Nephron progenitor cell (in vitro differentiated cells): ENCODE measurements at regions not wholly inside any gene's neighbourhood (a gene's known extent, or its start where the extent isn't known, plus 50 kb on each side); places are given as distances from the start of the nearest gene placed in this dataset.

Experiments used
- DNase-seq: peaks from one replicate; pipeline ENCODE4 v3.0.0; 2021
- H3K27ac Mint-ChIP-seq: 2 replicates; pipeline ENCODE4 v1.8.0; 2021; ENCODE audit warnings: mild to moderate bottlenecking, moderate library complexity, mixed read lengths
- H3K27me3 Mint-ChIP-seq: 2 replicates; pipeline ENCODE4 v1.8.0; 2021; ENCODE audit warnings: mild to moderate bottlenecking, low read depth, mixed read lengths; ENCODE audit not compliant: poor library complexity
- H3K36me3 Mint-ChIP-seq: 2 replicates; pipeline ENCODE4 v1.8.0; 2021; ENCODE audit warnings: low read depth, mixed read lengths
- H3K4me1 Mint-ChIP-seq: 2 replicates; pipeline ENCODE4 v1.8.0; 2021; ENCODE audit warnings: mixed read lengths
- H3K4me3 Mint-ChIP-seq: 2 replicates; pipeline ENCODE4 v1.8.0; 2021; ENCODE audit warnings: mild to moderate bottlenecking, moderate library complexity, mixed read lengths
- H3K9me3 Mint-ChIP-seq: 2 replicates; pipeline ENCODE4 v1.8.0; 2021; ENCODE audit warnings: mild to moderate bottlenecking, moderate library complexity, mixed read lengths
- TF ChIP-seq, protein P1 (sequence below): fragments of 200-600 bp; sonication (generic); IDR thresholded peaks from 2 replicates; pipeline ENCODE4 v1.5.0; 2021; ENCODE audit warnings: antibody characterized with exemption

GRCh38 chr13:34507630-34508029, 434.4 kb upstream of the NBEA start:
- TF ChIP-seq, protein P1, sequence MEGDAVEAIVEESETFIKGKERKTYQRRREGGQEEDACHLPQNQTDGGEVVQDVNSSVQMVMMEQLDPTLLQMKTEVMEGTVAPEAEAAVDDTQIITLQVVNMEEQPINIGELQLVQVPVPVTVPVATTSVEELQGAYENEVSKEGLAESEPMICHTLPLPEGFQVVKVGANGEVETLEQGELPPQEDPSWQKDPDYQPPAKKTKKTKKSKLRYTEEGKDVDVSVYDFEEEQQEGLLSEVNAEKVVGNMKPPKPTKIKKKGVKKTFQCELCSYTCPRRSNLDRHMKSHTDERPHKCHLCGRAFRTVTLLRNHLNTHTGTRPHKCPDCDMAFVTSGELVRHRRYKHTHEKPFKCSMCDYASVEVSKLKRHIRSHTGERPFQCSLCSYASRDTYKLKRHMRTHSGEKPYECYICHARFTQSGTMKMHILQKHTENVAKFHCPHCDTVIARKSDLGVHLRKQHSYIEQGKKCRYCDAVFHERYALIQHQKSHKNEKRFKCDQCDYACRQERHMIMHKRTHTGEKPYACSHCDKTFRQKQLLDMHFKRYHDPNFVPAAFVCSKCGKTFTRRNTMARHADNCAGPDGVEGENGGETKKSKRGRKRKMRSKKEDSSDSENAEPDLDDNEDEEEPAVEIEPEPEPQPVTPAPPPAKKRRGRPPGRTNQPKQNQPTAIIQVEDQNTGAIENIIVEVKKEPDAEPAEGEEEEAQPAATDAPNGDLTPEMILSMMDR: no peak
- no peaks in the 10 kb centered on the region for H3K27me3 Mint-ChIP-seq
- DNase-seq: no peak
- no peaks in the 10 kb centered on the region for H3K36me3 Mint-ChIP-seq
- no peaks in the 10 kb centered on the region for H3K9me3 Mint-ChIP-seq
- H3K4me1 Mint-ChIP-seq: no peaks in the 10 kb centered on the region
- no peak overlapping the region for H3K4me3 Mint-ChIP-seq
- no peak overlapping the region for H3K27ac Mint-ChIP-seq

DNA sequence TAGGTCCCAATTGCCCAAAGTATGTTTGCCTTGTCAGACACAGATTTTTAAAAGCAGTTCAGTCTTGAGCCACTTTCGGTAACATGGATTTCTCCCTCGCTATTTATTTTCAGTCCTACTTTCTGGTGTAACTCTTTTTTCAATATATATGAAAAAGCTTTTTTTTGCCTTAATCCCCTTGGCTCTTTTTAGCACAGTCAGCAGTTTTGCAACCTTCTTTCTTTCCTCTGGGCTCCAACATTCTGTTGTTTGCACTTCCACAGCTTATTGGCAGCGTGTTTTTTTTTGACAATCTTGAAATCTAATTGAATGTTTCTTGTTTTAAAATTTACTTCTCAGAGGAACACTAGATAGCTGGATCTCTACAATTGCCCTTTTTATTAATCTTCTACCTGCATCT, 429.3 kb upstream of the NBEA start:
- H3K36me3 Mint-ChIP-seq: no peaks in the 10 kb centered on the region
- no peaks in the 10 kb centered on the region for H3K4me1 Mint-ChIP-seq
- no peaks in the 10 kb centered on the region for H3K27me3 Mint-ChIP-seq
- no peak for DNase-seq
- TF ChIP-seq, protein P1: no peak
- no peak overlapping the region for H3K27ac Mint-ChIP-seq
- H3K4me3 Mint-ChIP-seq: no peak overlapping the region
- H3K9me3 Mint-ChIP-seq: no peaks in the 10 kb centered on the region

DNA sequence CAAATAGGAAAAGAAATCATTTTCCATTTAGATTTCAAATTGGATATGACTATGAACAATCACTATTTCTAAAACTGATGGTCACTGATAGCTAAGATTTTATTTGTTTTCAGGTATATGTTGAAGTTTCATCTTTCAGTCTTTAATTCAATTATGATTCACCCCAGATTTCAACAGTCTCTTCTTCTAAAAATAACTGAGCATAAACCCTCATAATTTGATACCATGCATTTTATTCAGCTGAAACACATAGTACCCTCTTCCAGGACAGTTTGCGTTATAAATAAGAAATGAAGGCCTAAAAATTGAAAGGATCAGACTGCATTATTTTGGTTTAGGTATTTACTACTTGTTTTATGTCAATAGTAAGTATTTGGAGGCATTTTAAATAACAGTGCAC, 428.5 kb upstream of the NBEA start:
- Mint-ChIP-seq H3K36me3 (no peaks in the 10 kb centered on the region), H3K27ac (no peak overlapping the region), H3K27me3 (no peaks in the 10 kb centered on the region), H3K9me3 (no peaks in the 10 kb centered on the region), H3K4me3 (no peak overlapping the region), H3K4me1 (no peaks in the 10 kb centered on the region)
- TF ChIP-seq, protein P1: no peak
- DNase-seq: no peak

GRCh38 chr13:34515201-34515600, 426.9 kb upstream of the NBEA start:
- H3K36me3 Mint-ChIP-seq: no peaks in the 10 kb centered on the region
- no peak overlapping the region for H3K4me3 Mint-ChIP-seq
- H3K27ac Mint-ChIP-seq: no peak overlapping the region
- H3K4me1 Mint-ChIP-seq: no peaks in the 10 kb centered on the region
- no peak for DNase-seq
- no peaks in the 10 kb centered on the region for H3K9me3 Mint-ChIP-seq
- TF ChIP-seq, protein P1: no peak
- no peaks in the 10 kb centered on the region for H3K27me3 Mint-ChIP-seq

DNA sequence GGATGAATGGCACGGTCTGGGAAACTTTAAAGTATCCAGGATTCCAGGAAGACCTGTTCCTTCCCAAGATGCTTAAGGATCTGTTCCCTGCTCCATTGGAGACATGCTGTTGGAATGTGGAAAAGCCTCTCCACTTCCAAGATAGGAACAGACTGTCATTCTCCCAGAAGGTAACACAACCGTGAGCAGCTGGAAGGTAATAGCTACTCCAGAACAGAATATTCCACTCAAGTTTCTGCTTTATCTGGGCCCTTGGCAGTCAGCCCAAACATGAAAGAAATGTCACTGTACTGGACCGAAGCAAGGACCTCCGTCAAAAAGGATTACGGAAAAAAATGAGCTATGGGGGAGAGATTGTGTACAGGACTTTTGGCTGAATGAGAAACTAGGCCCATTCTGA, 420.9 kb upstream of the NBEA start:
- Mint-ChIP-seq H3K27me3 (peaks cover 4% of the 10 kb centered on the region), H3K4me1 (peaks cover 5% of the 10 kb centered on the region), H3K4me3 (no peak overlapping the region), H3K36me3 (no peaks in the 10 kb centered on the region), H3K27ac (no peak overlapping the region), H3K9me3 (no peaks in the 10 kb centered on the region)
- TF ChIP-seq, protein P1: no peak
- DNase-seq: no peak

GRCh38 chr13:34522808-34523207, 419.3 kb upstream of the NBEA start:
- H3K27me3 Mint-ChIP-seq: peaks cover 4% of the 10 kb centered on the region
- no peaks in the 10 kb centered on the region for H3K36me3 Mint-ChIP-seq
- H3K27ac Mint-ChIP-seq: no peak overlapping the region
- DNase-seq: no peak
- H3K4me3 Mint-ChIP-seq: no peak overlapping the region
- H3K9me3 Mint-ChIP-seq: peaks cover 5% of the 10 kb centered on the region
- TF ChIP-seq, protein P1: no peak
- peaks cover 5% of the 10 kb centered on the region for H3K4me1 Mint-ChIP-seq
